SU-DHL-6 (cell line): ENCODE measurements at regions not wholly inside any gene's neighbourhood (a gene's known extent, or its start where the extent isn't known, plus 50 kb on each side); places are given as distances from the start of the nearest gene placed in this dataset.

Source experiments
- EZH2phosphoT487 ChIP-seq: fragments of 200-600 bp; sonication (generic), shearing (Covaris generic); conservative IDR thresholded peaks from 2 replicates; pipeline ENCODE4 v1.6.1; 2018; ENCODE audit warnings: mild to moderate bottlenecking, antibody characterized with exemption, low read length, moderate library complexity, mixed read lengths
- TF ChIP-seq, protein P1 (sequence below): fragments of 200-600 bp; sonication (generic); IDR thresholded peaks from one replicate; pipeline ENCODE4 v1.5.1; 2017; ENCODE audit warnings: antibody characterized with exemption, mild to moderate bottlenecking, low read length, moderate library complexity; ENCODE audit not compliant: insufficient read depth, poor library complexity, severe bottlenecking

DNA sequence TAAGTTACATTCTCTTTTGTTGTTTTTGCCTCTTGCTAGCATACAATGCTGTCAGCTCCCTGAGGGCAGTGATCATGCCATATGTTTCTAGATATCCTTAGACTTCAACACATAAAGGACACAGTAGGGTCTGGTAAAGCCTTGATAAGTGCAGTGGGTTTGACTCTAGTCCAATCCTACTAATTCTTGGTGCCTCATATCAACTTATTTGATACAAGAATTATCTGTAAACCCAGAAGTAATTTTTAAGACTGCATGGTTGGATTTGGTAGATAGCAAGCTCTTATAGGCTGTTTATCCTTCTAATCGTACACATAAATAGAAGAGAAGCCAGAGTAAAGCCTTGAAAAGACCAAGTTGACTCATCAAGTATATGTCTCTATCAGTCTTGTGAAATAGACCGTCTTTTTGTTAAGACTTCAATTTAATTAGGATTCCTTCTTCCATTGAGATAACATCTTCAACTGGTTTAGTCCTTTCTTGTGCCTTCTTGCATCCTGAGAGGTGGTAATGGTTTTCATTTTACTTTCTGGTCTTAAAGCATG is 265.6 kb upstream of the CDIN1 start:
- no peak for TF ChIP-seq EZH2phosphoT487
- TF ChIP-seq, protein P1, sequence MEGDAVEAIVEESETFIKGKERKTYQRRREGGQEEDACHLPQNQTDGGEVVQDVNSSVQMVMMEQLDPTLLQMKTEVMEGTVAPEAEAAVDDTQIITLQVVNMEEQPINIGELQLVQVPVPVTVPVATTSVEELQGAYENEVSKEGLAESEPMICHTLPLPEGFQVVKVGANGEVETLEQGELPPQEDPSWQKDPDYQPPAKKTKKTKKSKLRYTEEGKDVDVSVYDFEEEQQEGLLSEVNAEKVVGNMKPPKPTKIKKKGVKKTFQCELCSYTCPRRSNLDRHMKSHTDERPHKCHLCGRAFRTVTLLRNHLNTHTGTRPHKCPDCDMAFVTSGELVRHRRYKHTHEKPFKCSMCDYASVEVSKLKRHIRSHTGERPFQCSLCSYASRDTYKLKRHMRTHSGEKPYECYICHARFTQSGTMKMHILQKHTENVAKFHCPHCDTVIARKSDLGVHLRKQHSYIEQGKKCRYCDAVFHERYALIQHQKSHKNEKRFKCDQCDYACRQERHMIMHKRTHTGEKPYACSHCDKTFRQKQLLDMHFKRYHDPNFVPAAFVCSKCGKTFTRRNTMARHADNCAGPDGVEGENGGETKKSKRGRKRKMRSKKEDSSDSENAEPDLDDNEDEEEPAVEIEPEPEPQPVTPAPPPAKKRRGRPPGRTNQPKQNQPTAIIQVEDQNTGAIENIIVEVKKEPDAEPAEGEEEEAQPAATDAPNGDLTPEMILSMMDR = no peak
